ENCODE measurements at regions not wholly inside any gene's neighbourhood (a gene's known extent, or its start where the extent isn't known, plus 50 kb on each side); places are given as distances from the start of the nearest gene placed in this dataset.

DNA sequence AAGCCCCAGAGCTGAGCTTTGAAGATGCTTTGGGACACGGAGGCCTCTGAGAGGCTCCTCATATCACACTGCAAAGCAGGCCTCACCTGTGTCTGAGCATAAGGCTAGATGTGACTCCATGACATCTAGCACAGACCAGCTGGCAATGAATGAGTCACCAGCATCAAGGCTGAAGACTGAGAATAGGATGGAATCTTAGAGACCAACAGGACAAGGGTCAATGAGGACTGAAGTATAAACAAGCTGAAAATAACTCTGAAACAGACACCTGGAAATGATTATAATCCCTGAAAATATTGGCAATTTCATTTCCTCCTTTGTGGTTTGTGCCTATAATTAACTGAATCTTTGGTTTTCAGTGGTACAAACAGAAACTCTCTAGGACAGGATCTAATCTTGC lies 87.1 kb upstream of the PRPS1 start:
- no peak for TF ChIP-seq POLR2A (IDR thresholded peaks at IDR 0.05)
- TF ChIP-seq, protein P1, sequence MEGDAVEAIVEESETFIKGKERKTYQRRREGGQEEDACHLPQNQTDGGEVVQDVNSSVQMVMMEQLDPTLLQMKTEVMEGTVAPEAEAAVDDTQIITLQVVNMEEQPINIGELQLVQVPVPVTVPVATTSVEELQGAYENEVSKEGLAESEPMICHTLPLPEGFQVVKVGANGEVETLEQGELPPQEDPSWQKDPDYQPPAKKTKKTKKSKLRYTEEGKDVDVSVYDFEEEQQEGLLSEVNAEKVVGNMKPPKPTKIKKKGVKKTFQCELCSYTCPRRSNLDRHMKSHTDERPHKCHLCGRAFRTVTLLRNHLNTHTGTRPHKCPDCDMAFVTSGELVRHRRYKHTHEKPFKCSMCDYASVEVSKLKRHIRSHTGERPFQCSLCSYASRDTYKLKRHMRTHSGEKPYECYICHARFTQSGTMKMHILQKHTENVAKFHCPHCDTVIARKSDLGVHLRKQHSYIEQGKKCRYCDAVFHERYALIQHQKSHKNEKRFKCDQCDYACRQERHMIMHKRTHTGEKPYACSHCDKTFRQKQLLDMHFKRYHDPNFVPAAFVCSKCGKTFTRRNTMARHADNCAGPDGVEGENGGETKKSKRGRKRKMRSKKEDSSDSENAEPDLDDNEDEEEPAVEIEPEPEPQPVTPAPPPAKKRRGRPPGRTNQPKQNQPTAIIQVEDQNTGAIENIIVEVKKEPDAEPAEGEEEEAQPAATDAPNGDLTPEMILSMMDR (IDR thresholded peaks at IDR 0.05): no peak

Data from right lobe of liver (tissue), 4 donors.